NCI-H128 (cell line): ENCODE measurements at regions not wholly inside any gene's neighbourhood (a gene's known extent, or its start where the extent isn't known, plus 50 kb on each side); places are given as distances from the start of the nearest gene placed in this dataset.

Experiments used
- DNase-seq: peaks from one replicate; lab custom pipeline; 2025; ENCODE audit not compliant: unreplicated experiment; lab: John Stamatoyannopoulos, UW

- DNase-seq: no peak
Measured at GRCh38 chr6:137751768-137752560, 115.1 kb upstream of the TNFAIP3 start.

- DNase-seq: no peak
Measured at GRCh38 chr6:137754366-137754765, 112.7 kb upstream of the TNFAIP3 start.

- DNase-seq: no peak
Measured at GRCh38 chr6:137754866-137755265, 112.2 kb upstream of the TNFAIP3 start.

DNA sequence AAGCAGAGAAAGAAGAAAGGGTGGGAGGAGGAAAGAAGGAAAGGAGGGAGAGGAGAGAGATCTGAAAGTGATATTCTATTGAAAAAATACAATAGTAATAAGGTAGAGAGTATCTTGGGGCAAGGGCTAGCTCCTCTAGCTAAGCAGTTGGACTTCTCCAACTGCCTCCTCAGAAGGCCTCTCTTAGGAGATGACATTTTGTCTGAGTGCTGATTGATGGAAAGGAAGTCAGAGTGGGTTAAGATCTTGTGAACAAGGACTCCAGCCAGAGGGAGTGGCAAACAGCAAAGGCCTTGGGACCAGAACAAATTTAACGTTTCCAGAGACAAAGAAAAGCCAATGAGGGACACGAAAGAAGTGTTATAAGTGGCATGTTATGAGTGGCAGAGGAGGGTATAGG is 111.8 kb upstream of the TNFAIP3 start:
- no peak for DNase-seq

DNA sequence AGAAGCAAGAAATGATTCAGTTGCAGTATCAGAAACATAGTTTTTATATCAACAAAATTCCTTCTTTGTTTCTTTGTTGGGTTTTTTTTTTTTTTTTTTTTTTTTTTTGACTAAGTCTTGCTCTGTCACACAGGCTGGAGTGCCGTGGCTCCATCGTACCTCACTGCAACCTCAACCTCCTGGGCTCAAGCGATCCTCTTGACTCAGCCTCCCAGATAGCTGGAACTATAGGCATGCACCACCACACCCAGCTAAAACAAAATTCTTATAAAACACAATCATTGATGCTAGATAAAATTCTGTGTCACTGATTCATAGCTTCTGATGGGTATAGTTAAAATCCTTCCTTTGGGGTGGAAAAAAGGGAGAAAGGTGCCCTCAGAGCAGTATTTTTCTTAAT is 110.3 kb upstream of the TNFAIP3 start:
- no peak for DNase-seq

DNA sequence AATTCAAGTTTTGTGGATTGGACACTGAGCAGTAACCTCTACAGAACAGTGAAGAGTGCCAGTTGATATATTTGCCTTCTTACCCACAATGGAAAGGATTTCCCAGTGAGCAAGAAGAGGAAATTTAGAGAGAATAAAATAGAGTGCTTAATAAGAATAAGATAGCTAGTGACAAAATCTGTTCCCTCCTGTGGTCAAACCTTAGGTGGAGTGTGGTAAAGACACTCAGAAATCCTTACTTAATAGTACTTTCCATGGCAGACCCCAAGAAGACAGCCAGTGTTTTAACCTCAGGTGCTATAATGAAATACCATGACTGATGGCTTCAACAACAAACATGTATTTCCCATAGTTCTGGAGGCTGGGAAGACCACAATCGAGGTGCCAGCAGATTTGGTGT is 108.4 kb upstream of the TNFAIP3 start:
- no peak for DNase-seq

DNA sequence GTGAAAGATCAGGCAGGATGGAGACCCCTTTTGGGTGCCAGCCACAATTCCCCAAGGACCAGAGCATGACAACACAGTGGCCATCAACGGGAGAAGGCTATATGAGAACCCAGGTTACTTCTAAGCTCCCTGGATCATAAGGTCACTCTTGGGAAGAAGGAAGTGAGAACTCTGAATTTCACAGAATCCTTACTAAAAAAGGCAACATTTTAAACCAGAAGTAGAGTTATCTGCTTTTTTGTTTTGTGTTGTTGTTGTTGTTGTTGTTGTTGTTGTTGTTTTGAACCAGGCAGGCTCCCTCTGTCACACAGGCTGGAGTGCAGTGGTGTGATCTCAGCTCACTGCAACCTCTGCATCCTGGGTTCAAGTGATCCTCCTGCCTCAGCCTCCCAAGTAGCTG is 107.4 kb upstream of the TNFAIP3 start:
- no peak for DNase-seq

- no peak for DNase-seq
Measured at GRCh38 chr6:137761072-137761471, 106.0 kb upstream of the TNFAIP3 start.

DNA sequence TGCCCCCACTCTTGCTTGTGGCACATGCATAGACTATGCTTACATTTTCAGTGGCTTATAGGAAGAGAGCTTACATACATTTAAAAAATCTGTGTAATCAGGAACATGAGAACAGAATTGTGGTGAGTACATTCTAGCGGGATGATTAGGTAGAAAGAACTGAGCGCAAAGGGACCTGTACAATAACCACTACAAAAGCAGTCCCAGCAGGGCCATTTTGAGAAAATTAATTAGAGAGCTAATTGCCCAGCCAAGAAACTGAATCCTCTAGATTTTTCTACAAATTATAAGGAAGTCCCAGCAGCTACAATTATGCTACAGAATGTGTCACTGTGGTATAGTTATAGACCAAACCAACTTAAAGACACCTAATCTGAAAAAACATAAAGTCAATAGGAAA is 105.6 kb upstream of the TNFAIP3 start:
- DNase-seq: no peak

GRCh38 chr6:137762168-137763090 is 104.6 kb upstream of the TNFAIP3 start:
- no peak for DNase-seq

DNA sequence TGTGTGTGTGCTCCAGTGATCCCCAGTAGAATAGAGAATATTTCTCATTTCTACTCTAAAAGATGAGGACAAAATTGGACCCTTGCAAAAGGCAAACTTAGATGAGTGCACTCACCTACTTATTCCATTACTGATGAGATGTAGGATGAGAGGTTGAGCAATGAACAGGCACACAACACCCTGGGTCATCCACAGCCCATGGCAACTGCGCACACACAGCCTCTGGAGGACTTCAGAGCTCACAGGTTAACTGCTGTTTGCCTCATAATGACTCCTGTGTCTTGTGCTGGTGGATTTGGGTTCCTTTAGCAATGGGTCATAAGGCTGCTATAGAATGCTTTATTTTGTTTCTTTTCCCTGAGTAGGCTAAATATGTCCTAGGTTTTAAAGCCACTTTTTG is 103.6 kb upstream of the TNFAIP3 start:
- no peak for DNase-seq

DNA sequence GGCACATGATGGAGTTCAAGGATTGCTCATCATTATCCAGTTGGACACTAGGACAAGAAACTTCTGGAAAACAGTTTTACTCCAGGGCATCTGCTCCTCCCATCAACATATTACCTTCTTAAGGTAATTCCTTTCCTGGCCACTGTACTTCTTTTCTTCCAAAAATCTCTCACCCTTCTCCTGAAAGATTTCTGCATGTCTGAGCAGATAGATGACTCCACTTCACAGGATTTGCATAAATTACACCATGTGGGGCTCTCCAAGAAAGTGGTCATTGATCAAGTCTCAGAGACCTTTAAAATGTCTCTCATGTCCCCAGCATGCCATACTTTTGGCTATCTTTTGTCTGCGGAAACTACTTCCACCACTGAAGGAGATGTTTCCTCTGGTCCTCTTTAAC is 103.2 kb upstream of the TNFAIP3 start:
- DNase-seq: no peak

- no peak for DNase-seq
Measured at GRCh38 chr6:137764464-137764863, 102.6 kb upstream of the TNFAIP3 start.

DNA sequence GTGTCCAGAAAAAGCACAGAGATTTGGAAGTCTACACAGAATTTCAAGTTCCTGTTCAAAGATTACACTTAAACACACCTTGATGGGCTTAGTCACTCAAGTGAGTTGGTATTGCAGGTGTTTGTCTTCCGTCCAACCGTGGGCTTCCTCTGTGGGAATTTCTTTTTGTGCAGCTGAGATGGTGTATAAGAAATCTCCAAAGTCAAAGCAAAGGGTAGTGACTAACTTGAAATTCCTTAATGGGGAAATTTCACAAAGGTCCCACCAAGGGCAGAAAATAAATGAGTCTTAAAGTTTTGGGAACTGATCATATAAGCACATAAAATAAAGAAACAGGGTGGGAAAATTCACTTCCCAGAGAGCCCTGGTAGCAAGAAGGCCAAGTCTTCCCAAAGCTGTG is 102.0 kb upstream of the TNFAIP3 start:
- DNase-seq: no peak

DNA sequence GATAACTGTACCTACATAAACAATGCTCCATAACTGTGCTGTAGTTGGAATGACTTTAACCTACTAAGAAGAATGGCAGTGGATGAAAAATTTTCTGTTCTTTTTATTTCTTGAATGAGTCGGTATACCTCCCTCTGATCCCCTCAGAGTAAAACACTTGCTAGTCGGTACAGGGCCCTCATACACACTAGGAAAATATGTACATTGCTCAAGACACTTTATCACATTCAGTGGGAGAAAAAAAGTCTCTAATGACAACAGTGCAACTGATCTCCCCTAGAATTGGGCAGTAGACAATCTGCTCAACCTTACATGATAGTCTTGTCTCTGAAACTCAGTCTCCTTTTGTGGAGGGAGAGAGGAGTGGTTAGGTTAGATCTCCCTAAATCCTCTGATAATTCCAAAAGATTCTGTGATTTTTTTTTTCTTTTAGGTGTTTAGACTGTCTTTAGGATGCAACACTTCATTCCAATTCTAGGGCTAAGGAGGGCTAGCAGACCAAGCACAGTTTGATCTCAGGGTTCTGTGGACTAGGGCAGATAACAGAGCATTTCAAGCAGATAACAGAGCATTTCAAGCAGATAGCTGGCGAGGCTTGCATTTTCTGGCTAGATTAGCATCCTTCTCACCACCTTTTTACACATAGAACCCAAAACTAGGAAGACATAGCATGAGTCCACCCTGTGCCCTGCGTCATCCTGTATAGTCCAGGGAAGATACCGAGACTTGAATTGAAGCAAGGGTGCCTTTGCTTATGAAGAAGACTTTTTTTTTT is 100.3 kb upstream of the TNFAIP3 start:
- no peak for DNase-seq

GRCh38 chr6:137767465-137767864 is 99.6 kb upstream of the TNFAIP3 start:
- DNase-seq: no peak

- no peak for DNase-seq
Measured at GRCh38 chr6:137767911-137768690, 99.0 kb upstream of the TNFAIP3 start.

DNA sequence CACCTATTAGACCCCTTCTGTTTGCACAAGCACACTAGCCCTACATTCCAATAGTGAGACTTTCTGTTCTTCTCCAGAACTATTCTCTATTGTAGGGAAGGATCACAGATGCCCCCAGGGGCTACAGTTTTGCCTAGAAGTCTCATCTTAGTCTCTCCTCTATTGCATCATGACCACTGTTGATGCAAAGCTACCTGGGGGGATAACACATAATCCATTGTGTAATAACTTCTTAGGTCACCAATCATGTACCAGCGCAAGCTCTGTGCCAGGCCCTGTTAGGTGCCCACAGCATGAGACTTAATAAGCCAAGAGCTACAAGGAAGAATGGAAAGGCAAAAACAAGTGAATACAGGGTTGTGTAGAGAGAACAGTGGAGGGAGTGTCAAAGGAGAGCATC is 98.1 kb upstream of the TNFAIP3 start:
- no peak for DNase-seq

DNA sequence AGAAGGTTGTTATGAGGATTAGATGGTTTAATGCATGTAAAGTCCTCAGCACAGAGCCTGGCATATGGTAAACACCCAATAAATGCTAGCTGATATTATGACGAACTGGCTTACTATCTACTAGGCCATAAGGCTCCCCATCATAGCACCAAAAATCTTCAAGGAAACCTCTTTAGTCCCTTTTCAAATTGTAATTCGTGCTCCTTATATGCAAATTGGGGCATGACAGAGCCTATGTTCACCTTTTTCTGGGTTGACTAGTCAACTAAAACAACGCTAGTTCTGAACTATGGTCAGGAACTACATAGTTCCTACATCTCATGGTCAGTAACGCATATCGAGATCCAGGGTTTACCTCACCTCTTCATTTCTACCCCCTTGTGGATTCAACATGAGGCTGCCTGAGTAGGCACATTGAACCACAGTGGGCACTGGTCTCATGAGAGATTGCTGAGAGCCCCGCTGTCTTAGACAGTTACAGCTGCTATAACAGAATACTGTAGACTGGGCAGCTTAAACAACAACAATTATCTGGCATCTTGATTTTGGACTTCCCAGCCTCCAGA is 97.2 kb upstream of the TNFAIP3 start:
- DNase-seq: no peak

- DNase-seq: no peak
Measured at GRCh38 chr6:137772541-137773250, 94.4 kb upstream of the TNFAIP3 start.
